Prostate gland (tissue), 2 donors: ENCODE measurements at regions not wholly inside any gene's neighbourhood (a gene's known extent, or its start where the extent isn't known, plus 50 kb on each side); places are given as distances from the start of the nearest gene placed in this dataset.

Experiments used
- DNase-seq: peaks from one replicate; pipeline ENCODE4 v3.0.0-alpha.2; 2019; ENCODE audit warnings: low spot score
- H3K27ac ChIP-seq, 2 donors: fragments of 200-600 bp; sonication (generic); 2 replicates each; pipeline ENCODE4 v1.5.1; 2017 to 2019
- H3K27me3 ChIP-seq: fragments of 200-600 bp; sonication (generic); replicated peaks from 2 replicates; pipeline ENCODE4 v1.5.1; 2019; ENCODE audit not compliant: insufficient read depth
- H3K36me3 ChIP-seq, 2 donors: fragments of 200-600 bp; sonication (generic); 1 replicate in 1 of 2; 2 replicates in 1 of 2; pipeline versions ENCODE4 v1.5.1 to v1.8.1; 2017 to 2019
- H3K4me1 ChIP-seq: fragments of 200-600 bp; sonication (generic); replicated peaks from 2 replicates; pipeline ENCODE4 v1.5.1; 2019
- H3K4me3 ChIP-seq, 2 donors: fragments of 200-600 bp; sonication (generic); 2 replicates each; pipeline ENCODE4 v1.5.1; 2017 to 2019
- H3K9me3 ChIP-seq: fragments of 200-600 bp; sonication (generic); 2 replicates; pipeline ENCODE4 v1.5.1; 2017
- CTCF ChIP-seq, 4 experiments: fragments of 200-600 bp in 2 of 4; fragments of 450-650 bp in 2 of 4; sonication (generic) in 2 of 4; IDR thresholded peaks; 1 replicate in 3 of 4; 2 replicates in 1 of 4; pipeline ENCODE4 v1.5.1; 2016 to 2019; ENCODE audit warnings: antibody characterized with exemption in 4 of 4, mild to moderate bottlenecking in 2 of 4, moderate library complexity in 2 of 4
- POLR2A ChIP-seq: fragments of 450-650 bp; IDR thresholded peaks from one replicate; pipeline ENCODE4 v1.6.1; 2016; ENCODE audit warnings: antibody characterized with exemption, mild to moderate bottlenecking
- POLR2AphosphoS5 ChIP-seq: sonication (generic); formaldehyde crosslinking; IDR thresholded peaks from one replicate; pipeline ENCODE4 v1.6.1; 2017; ENCODE audit warnings: antibody characterized with exemption
- WGBS: methylation state at CpG from one replicate; pipeline ENCODE4 v1.1.5; 2018; 5-methylcytosine and 5-hydroxymethylcytosine counted together
- intact Hi-C: fragments of 100-400 bp; cut with DNase I; formaldehyde crosslinking; loops from one replicate; pipeline ENCODE4 v1.14.2; 2022
- small RNA-seq, 2 donors: library from RNA; depleted of rRNA; stranded (forward); fragments of <200 nt; gene quantifications; one replicate each; pipeline ENCODE3, GENCODE V24; 2016

- H3K27me3 ChIP-seq: no peaks in the 10 kb centered on the region
- no peak for DNase-seq
- H3K36me3 ChIP-seq: no peaks in the 10 kb centered on the region
- 80% methylated on average over 6 of the region's 6 CpGs for WGBS
- no peaks in the 10 kb centered on the region for H3K4me1 ChIP-seq
- TF ChIP-seq CTCF (IDR thresholded peaks at IDR 0.05) (no peak), POLR2A (no peak), POLR2AphosphoS5 (no peak)
- no peak overlapping the region for H3K4me3 ChIP-seq
- no peak overlapping the region for H3K27ac ChIP-seq
- intact Hi-C loops: no loop called here
- no peaks in the 10 kb centered on the region for H3K9me3 ChIP-seq
Observed at GRCh38 chr5:59943452-59944113, 50.1 kb upstream of the PDE4D start.

Small RNA genes in the stretch of these regions (small RNA-seq; reads per million reads assigned to genes)
- gene RNU6-806P: 0 reads per million in 2 donors
